ENCODE measurements at regions not wholly inside any gene's neighbourhood (a gene's known extent, or its start where the extent isn't known, plus 50 kb on each side); places are given as distances from the start of the nearest gene placed in this dataset.

- TF ChIP-seq CTCF (IDR thresholded peaks at IDR 0.05; ENCODE audit: poor library complexity) (no peak), EZH2 (IDR thresholded peaks at IDR 0.05; ENCODE audit: borderline replicate concordance) (no peak)
These were observed 75.8 kb upstream of the BMPER start for GRCh38 chr7:33829536-33829935.
